K562 (cell line): ENCODE measurements at regions not wholly inside any gene's neighbourhood (a gene's known extent, or its start where the extent isn't known, plus 50 kb on each side); places are given as distances from the start of the nearest gene placed in this dataset.
A peak's percentile ranks its signal among the peaks of the same experiment; 100 is the strongest.

Experiments
- ARID4B ChIP-seq: sonication (generic); formaldehyde crosslinking; IDR thresholded peaks from 2 replicates; pipeline ENCODE4 v1.8.0; 2022; ENCODE audit warnings: mild to moderate bottlenecking, missing genetic modification reagents
- EP300 ChIP-seq: IDR thresholded peaks from 2 replicates; pipeline ENCODE4 v1.6.1; 2012; ENCODE audit warnings: low read length, improper control_type of control experiment
- FOXP1 ChIP-seq: sonication (generic); formaldehyde crosslinking; IDR thresholded peaks from 2 replicates; pipeline ENCODE4 v1.8.0; 2022; ENCODE audit warnings: mild to moderate bottlenecking, missing genetic modification reagents
- ILF3 ChIP-seq: fragments of 450-650 bp; IDR thresholded peaks from 2 replicates; pipeline ENCODE4 v1.6.1; 2018; ENCODE audit warnings: antibody characterized with exemption, mild to moderate bottlenecking, moderate library complexity, borderline replicate concordance
- IRF2 ChIP-seq: sonication (generic); formaldehyde crosslinking; IDR thresholded peaks from 2 replicates; pipeline ENCODE4 v1.8.1; 2022; ENCODE audit warnings: mild to moderate bottlenecking, missing genetic modification reagents
- JUND ChIP-seq, 2 experiments: IDR thresholded peaks; 2 replicates in 1 of 2; 3 replicates in 1 of 2; pipeline ENCODE4 v1.6.1; 2011; ENCODE audit warnings: borderline replicate concordance in 2 of 2, low read depth in 2 of 2, low read length in 2 of 2, improper control_type of control experiment in 1 of 2, missing biosample characterization in 1 of 2, missing genetic modification characterization in 1 of 2, missing genetic modification reagents in 1 of 2
- KLF10 ChIP-seq: fragments of 250-450 bp; sonication (Bioruptor Pico); IDR thresholded peaks from 2 replicates; pipeline ENCODE4 v1.6.1; 2021; ENCODE audit warnings: matching md5 sums
- MAZ ChIP-seq, 2 experiments: fragments of 450-650 bp in 1 of 2; sonication (generic) in 1 of 2; formaldehyde crosslinking; IDR thresholded peaks in 1 of 2; conservative IDR thresholded peaks in 1 of 2; 2 replicates each; pipeline versions ENCODE4 v1.4.0 to v1.5.0; 2020; ENCODE audit warnings: mild to moderate bottlenecking in 1 of 2, missing genetic modification reagents in 1 of 2
- MYC ChIP-seq, 2 experiments: fragments of 250-450 bp in 1 of 2; sonication (Bioruptor Pico) in 1 of 2; IDR thresholded peaks; 2 replicates each; pipeline versions ENCODE4 v1.5.1 to v1.6.1; 2012 to 2021; ENCODE audit warnings: low read depth in 2 of 2, borderline replicate concordance in 1 of 2, improper control_type of control experiment in 1 of 2, low read length in 1 of 2, mild to moderate bottlenecking in 1 of 2, moderate library complexity in 1 of 2
- SNIP1 ChIP-seq: fragments of 450-650 bp; IDR thresholded peaks from 2 replicates; pipeline ENCODE4 v1.7.1; 2017; ENCODE audit warnings: low read depth, mild to moderate bottlenecking
- SRSF3 ChIP-seq: fragments of 200-400 bp; formaldehyde crosslinking; IDR thresholded peaks from 2 replicates; pipeline ENCODE4 v1.6.1; 2016; ENCODE audit warnings: mild to moderate bottlenecking, low read length, moderate library complexity; ENCODE audit not compliant: insufficient read depth
- STAT5A ChIP-seq: IDR thresholded peaks from 2 replicates; pipeline ENCODE4 v1.6.1; 2012; ENCODE audit warnings: low read length, inconsistent platforms, borderline replicate concordance
- TCF7 ChIP-seq: sonication (generic); IDR thresholded peaks from 2 replicates; pipeline ENCODE4 v1.6.1; 2016; ENCODE audit warnings: antibody characterized with exemption, borderline replicate concordance
- TEAD4 ChIP-seq, 2 experiments: sonication (generic) in 1 of 2; formaldehyde crosslinking in 1 of 2; IDR thresholded peaks; 2 replicates each; pipeline versions ENCODE4 v1.6.1 to v1.8.0; 2012 to 2022; ENCODE audit warnings: borderline replicate concordance in 1 of 2, inconsistent platforms in 1 of 2, low read length in 1 of 2, mild to moderate bottlenecking in 1 of 2, missing genetic modification reagents in 1 of 2
- TFAP4 ChIP-seq: sonication (generic); formaldehyde crosslinking; IDR thresholded peaks from 2 replicates; pipeline ENCODE4 v1.8.0; 2022; ENCODE audit warnings: missing genetic modification reagents, mild to moderate bottlenecking, moderate library complexity, borderline replicate concordance
- TF ChIP-seq, protein P1 (sequence below), 3 experiments: IDR thresholded peaks in 2 of 3; conservative IDR thresholded peaks in 1 of 3; 2 replicates each; pipeline ENCODE4 v1.5.1; 2011 to 2012; ENCODE audit warnings: low read length in 3 of 3, mild to moderate bottlenecking in 3 of 3, control low read depth in 2 of 3, improper control_type of control experiment in 1 of 3, inconsistent platforms in 1 of 3, low read depth in 1 of 3, mixed read lengths in 1 of 3, moderate library complexity in 1 of 3; ENCODE audit not compliant: insufficient read depth in 2 of 3
- TF ChIP-seq, protein P2 (sequence below): fragments of 450-650 bp; IDR thresholded peaks from 2 replicates; pipeline ENCODE4 v1.6.1; 2014; ENCODE audit warnings: low read depth, mild to moderate bottlenecking, moderate library complexity, borderline replicate concordance

DNA sequence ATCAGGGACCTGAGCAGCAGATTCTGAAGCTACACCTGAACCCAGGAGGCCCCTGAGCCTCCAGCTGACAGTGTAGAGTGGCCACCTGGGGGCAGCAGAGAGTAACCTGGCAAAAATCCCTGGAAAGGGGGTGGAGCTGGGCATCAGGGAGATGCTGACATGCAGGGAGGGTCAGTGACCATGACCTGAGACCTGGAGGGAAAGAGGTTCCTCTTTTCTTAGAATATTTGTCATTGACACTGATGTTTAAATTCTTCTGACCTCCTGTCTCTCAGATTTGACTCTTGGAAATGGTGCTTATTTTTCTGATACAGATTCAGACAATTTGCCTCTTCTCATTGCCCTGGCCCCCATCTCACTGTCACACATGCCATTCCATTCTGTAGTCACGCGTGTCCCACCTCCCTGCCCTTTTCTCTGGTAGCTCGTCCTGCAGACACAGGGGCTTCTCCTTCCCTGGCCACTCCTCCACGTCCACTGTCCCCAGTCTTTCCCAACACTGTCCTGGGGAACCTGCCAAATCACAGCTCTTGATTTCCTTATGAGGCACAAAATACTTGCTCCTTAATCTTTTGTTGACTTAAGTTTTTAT, 117.2 kb upstream of the IGLL5 start (continued):
- peak; percentile 82; the same call in 1 of the 2 replicates for TF ChIP-seq MYC (IDR thresholded peaks at IDR 0.05; ENCODE audit: low read depth, low read length)
- no peak for TF ChIP-seq MYC (CRISPR knock-in tag; IDR thresholded peaks at IDR 0.05; ENCODE audit: borderline replicate concordance, low read depth)
- peak; percentile 71 for TF ChIP-seq EP300
- no peak for TF ChIP-seq SNIP1
- TF ChIP-seq, protein P1, sequence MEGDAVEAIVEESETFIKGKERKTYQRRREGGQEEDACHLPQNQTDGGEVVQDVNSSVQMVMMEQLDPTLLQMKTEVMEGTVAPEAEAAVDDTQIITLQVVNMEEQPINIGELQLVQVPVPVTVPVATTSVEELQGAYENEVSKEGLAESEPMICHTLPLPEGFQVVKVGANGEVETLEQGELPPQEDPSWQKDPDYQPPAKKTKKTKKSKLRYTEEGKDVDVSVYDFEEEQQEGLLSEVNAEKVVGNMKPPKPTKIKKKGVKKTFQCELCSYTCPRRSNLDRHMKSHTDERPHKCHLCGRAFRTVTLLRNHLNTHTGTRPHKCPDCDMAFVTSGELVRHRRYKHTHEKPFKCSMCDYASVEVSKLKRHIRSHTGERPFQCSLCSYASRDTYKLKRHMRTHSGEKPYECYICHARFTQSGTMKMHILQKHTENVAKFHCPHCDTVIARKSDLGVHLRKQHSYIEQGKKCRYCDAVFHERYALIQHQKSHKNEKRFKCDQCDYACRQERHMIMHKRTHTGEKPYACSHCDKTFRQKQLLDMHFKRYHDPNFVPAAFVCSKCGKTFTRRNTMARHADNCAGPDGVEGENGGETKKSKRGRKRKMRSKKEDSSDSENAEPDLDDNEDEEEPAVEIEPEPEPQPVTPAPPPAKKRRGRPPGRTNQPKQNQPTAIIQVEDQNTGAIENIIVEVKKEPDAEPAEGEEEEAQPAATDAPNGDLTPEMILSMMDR (IDR thresholded peaks at IDR 0.05 in 2 of 3, conservative IDR thresholded peaks at IDR 0.05 in 1 of 3; ENCODE audit: insufficient read depth in 2 of 3, low read depth in 1 of 3, low read length in 3 of 3), result peak in 1 of 3 experiments; percentile 100; a peak in 2 of 6 replicates
- peak; percentile 47; the same call in 1 of the 2 replicates for TF ChIP-seq IRF2 (CRISPR knock-in tag)
- TF ChIP-seq TEAD4 (IDR thresholded peaks at IDR 0.05; ENCODE audit: low read length), result peak; percentile 64
- TF ChIP-seq TEAD4 (CRISPR knock-in tag; IDR thresholded peaks at IDR 0.05; ENCODE audit: borderline replicate concordance), result no peak; the same call in 1 of the 2 replicates
- TF ChIP-seq SRSF3, result no peak
- TF ChIP-seq TCF7, result peak; percentile 56; the same call in 1 of the 2 replicates
- TF ChIP-seq MAZ (CRISPR knock-in tag; conservative IDR thresholded peaks at IDR 0.05 in 1 of 2, IDR thresholded peaks at IDR 0.05 in 1 of 2), result peak in 1 of 2 experiments; percentile 80; a peak in 2 of 4 replicates
- TF ChIP-seq, protein P2, sequence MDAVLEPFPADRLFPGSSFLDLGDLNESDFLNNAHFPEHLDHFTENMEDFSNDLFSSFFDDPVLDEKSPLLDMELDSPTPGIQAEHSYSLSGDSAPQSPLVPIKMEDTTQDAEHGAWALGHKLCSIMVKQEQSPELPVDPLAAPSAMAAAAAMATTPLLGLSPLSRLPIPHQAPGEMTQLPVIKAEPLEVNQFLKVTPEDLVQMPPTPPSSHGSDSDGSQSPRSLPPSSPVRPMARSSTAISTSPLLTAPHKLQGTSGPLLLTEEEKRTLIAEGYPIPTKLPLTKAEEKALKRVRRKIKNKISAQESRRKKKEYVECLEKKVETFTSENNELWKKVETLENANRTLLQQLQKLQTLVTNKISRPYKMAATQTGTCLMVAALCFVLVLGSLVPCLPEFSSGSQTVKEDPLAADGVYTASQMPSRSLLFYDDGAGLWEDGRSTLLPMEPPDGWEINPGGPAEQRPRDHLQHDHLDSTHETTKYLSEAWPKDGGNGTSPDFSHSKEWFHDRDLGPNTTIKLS, result no peak
- peak; percentile 36; the same call in 1 of the 2 replicates for TF ChIP-seq STAT5A
- peak; percentile 65; the same call in 1 of the 2 replicates for TF ChIP-seq FOXP1 (CRISPR knock-in tag)
- 0 out of 2 replicates have a peak, but pooled peaks have one; percentile 25 for TF ChIP-seq ARID4B (CRISPR knock-in tag)
- no peak for TF ChIP-seq ILF3
- TF ChIP-seq KLF10 (CRISPR knock-in tag), result no peak
- TF ChIP-seq TFAP4, result peak; percentile 98
- peak; percentile 86 for TF ChIP-seq JUND (IDR thresholded peaks at IDR 0.05; ENCODE audit: borderline replicate concordance, low read depth, low read length)
- no peak for TF ChIP-seq JUND (tag; IDR thresholded peaks at IDR 0.05; ENCODE audit: borderline replicate concordance, low read depth, low read length)
